ENCODE measurements at regions not wholly inside any gene's neighbourhood (a gene's known extent, or its start where the extent isn't known, plus 50 kb on each side); places are given as distances from the start of the nearest gene placed in this dataset.

- Mint-ChIP-seq H3K9me3 (peaks cover 0 to 5% (median 0%) of the 10 kb centered on the region in 7 donors), H3K27me3 (ENCODE audit: low read depth in 3 of 3) (peaks cover 0 to 1% (median 0%) of the 10 kb centered on the region in 3 donors), H3K4me1 (no peaks in the 10 kb centered on the region), H3K36me3 (no peaks in the 10 kb centered on the region), H3K4me3 (no peak overlapping the region), H3K27ac (no peak overlapping the region)
- H3K9me3 ChIP-seq (replicated peaks in 1 of 2; ENCODE audit: control insufficient read depth in 1 of 2, insufficient read depth in 1 of 2, low read length in 2 of 2) = no peaks in the 10 kb centered on the region
- no peak overlapping the region for H3K4me3 ChIP-seq (replicated peaks in 1 of 3; ENCODE audit: low read depth in 2 of 3, low read length in 3 of 3)
- no peak overlapping the region for H3K9ac ChIP-seq (ENCODE audit: insufficient read depth, low read length, poor library complexity, severe bottlenecking)
- no peak overlapping the region for H3K4me2 ChIP-seq (replicated peaks; ENCODE audit: extremely low read depth, low read length, poor library complexity, severe bottlenecking)
- H4K20me1 ChIP-seq (ENCODE audit: insufficient read depth, low read length) = no peaks in the 10 kb centered on the region
- TF ChIP-seq CTCF (IDR thresholded peaks at IDR 0.05) = no peak
- H3K27ac ChIP-seq (ENCODE audit: low read depth in 1 of 2, low read length in 2 of 2) = no peak overlapping the region
- DNase-seq = no peak
- H2AFZ ChIP-seq (ENCODE audit: insufficient read depth, low read depth, low read length, poor library complexity, severe bottlenecking) = no peak overlapping the region
- no peaks in the 10 kb centered on the region for H3K36me3 ChIP-seq (replicated peaks in 1 of 2; ENCODE audit: control insufficient read depth in 1 of 2, insufficient read depth in 2 of 2, low read length in 2 of 2)
- H3K79me2 ChIP-seq (ENCODE audit: insufficient read depth, low read length) = no peaks in the 10 kb centered on the region
- intact Hi-C loops (cut with micrococcal nuclease) = no loop called here
- no peaks in the 10 kb centered on the region for H3K27me3 ChIP-seq (ENCODE audit: control insufficient read depth in 2 of 2, insufficient read depth in 2 of 2, low read length in 2 of 2)
- no peaks in the 10 kb centered on the region for H3K4me1 ChIP-seq (ENCODE audit: control insufficient read depth in 1 of 2, insufficient read depth in 2 of 2, low read length in 2 of 2)
Measured at GRCh38 chr4:31601793-31602192, 881.6 kb downstream of the PCDH7 start.

GRCh38 chr4:31613946-31614623 lies 893.9 kb downstream of the PCDH7 start:
- TF ChIP-seq CTCF (IDR thresholded peaks at IDR 0.05) = no peak
- no peak overlapping the region for H2AFZ ChIP-seq (ENCODE audit: insufficient read depth, low read depth, low read length, poor library complexity, severe bottlenecking)
- no peak overlapping the region for H3K9ac ChIP-seq (ENCODE audit: insufficient read depth, low read length, poor library complexity, severe bottlenecking)
- DNase-seq = no peak
- intact Hi-C loops (cut with micrococcal nuclease) = no loop called here
- Mint-ChIP-seq H3K36me3 (no peaks in the 10 kb centered on the region), H3K9me3 (peaks cover 0 to 2% (median 0%) of the 10 kb centered on the region in 7 donors), H3K27ac (no peak overlapping the region), H3K4me3 (no peak overlapping the region), H3K27me3 (ENCODE audit: low read depth in 3 of 3) (peaks cover 0 to 1% (median 0%) of the 10 kb centered on the region in 3 donors), H3K4me1 (no peaks in the 10 kb centered on the region)
- peaks cover 0 to 7% of the 10 kb centered on the region in 2 donors for H3K9me3 ChIP-seq (replicated peaks in 1 of 2; ENCODE audit: control insufficient read depth in 1 of 2, insufficient read depth in 1 of 2, low read length in 2 of 2)
- no peaks in the 10 kb centered on the region for H3K4me1 ChIP-seq (ENCODE audit: control insufficient read depth in 1 of 2, insufficient read depth in 2 of 2, low read length in 2 of 2)
- 86% methylated on average over 2 of the region's 7 CpGs for WGBS (ENCODE audit: insufficient coverage)
- no peaks in the 10 kb centered on the region for H3K79me2 ChIP-seq (ENCODE audit: insufficient read depth, low read length)
- H3K36me3 ChIP-seq (replicated peaks in 1 of 2; ENCODE audit: control insufficient read depth in 1 of 2, insufficient read depth in 2 of 2, low read length in 2 of 2) = no peaks in the 10 kb centered on the region
- H3K4me3 ChIP-seq (replicated peaks in 1 of 3; ENCODE audit: low read depth in 2 of 3, low read length in 3 of 3) = no peak overlapping the region
- H3K27me3 ChIP-seq (ENCODE audit: control insufficient read depth in 2 of 2, insufficient read depth in 2 of 2, low read length in 2 of 2) = no peaks in the 10 kb centered on the region
- H3K4me2 ChIP-seq (replicated peaks; ENCODE audit: extremely low read depth, low read length, poor library complexity, severe bottlenecking) = no peak overlapping the region
- H3K27ac ChIP-seq (ENCODE audit: low read depth in 1 of 2, low read length in 2 of 2) = no peak overlapping the region
- no peaks in the 10 kb centered on the region for H4K20me1 ChIP-seq (ENCODE audit: insufficient read depth, low read length)
